GM19324 (cell line): ENCODE measurements at regions not wholly inside any gene's neighbourhood (a gene's known extent, or its start where the extent isn't known, plus 50 kb on each side); places are given as distances from the start of the nearest gene placed in this dataset.

Source experiments
- ATAC-seq: cut with Tn5 transposase; IDR thresholded peaks from one replicate; pipeline ENCODE4 v1.9.1; 2021; ENCODE audit warnings: mild to moderate bottlenecking, moderate library complexity; ENCODE audit not compliant: unreplicated experiment, low FRiP score

GRCh38 chr5:133905424-133905823, 63.0 kb downstream of the C5orf15 start:
- no peak for ATAC-seq

DNA sequence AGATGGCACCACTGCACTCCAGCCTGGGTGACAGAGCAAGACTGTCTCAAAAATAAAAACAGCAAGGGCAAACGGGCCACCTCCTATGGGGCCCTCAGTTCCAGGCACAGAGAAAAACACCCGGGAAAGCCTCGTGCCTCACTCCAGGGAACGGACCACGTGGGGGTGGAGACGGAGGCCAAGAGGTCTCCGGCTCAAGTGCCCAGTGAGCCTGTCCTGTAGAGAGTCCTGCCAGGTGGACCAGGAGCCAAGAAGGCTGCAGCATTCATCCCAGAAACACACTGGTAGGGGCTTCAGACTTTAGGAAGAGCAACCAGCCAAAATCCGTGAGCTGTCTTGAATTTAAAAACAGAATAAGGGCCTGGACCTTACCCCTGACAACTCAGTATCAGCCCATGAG, 63.8 kb downstream of the C5orf15 start:
- ATAC-seq: no peak

- ATAC-seq: no peak
Measured at GRCh38 chr5:133902511-133903118, 65.8 kb downstream of the C5orf15 start.

DNA sequence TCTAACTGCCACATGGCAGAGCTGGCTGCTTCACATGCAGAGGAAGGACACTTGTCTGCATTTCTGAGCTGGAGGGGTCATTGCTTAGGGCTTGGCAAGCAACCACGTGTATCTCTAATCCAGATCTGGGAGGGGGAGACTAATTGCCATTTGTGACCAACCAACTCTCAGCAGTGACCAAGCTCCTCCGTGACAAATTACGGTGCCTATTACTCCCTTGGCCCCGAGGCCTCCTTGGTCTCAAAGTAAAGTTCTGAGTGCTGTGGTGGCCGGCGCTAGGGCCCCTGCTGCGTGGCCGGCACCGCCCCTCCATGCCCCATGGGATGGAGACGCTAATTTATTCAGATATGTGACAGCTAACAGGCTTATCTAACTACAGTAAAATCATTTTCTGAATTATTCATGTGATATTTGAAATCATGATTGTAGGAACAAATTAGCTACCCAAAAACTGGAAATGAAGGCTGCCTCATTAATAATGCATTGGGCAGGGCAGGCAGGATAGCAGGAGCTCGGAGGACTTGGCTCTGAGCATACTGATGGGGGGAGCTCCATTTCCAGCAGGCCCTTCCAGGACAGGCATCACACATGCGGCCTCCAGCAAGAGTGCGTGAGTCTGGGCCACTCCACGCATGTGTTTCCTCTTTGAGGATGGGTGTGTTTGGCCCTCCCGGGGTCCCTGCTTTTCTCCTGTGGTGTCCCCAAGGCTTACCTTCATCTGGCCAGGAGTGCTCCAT, 67.7 kb downstream of the C5orf15 start:
- no peak for ATAC-seq

DNA sequence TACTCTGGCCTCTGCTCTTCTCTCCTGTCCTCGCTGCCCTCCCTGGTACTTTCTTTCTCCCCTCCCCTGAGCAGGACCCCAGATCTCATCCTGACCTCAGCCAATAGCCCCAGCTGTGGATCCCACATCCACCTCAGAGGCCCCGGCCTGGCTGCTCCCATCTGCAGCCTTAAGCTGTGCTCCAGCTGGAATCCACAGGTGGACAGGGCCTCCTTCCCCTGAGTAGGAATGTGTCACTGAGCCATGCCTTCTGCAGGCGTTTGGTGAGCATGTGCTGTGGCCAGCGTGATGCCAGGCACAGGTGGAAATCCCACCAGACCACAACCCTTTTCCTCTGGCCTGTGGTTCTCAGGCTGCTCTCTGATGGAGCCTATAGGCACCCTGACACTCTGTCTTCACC, 68.9 kb downstream of the C5orf15 start:
- ATAC-seq: no peak

GRCh38 chr5:133898440-133898839, 70.0 kb downstream of the C5orf15 start:
- no peak for ATAC-seq

DNA sequence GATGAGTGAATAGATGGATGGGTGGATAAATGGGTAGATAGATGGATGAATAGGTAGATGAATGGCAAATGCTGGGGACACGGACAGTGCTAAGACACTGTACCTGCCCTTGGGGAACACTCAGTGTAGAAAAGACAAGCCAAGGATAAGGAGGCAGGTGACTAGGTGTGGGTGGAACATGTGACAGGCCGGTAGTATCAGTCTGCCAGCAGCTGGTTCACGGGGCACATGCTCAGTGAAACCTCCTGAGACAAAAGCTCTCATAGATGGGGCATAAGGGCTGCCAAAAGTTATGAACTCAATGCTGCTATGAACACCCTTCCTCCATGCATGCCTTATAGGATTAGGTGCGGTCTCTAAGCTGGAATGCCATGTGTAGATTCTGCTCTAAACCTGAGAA, 71.0 kb downstream of the C5orf15 start:
- ATAC-seq: no peak

GRCh38 chr5:133896873-133897272, 71.6 kb downstream of the C5orf15 start:
- ATAC-seq: no peak

- no peak for ATAC-seq
Measured at GRCh38 chr5:133895979-133896845, 72.2 kb downstream of the C5orf15 start.

DNA sequence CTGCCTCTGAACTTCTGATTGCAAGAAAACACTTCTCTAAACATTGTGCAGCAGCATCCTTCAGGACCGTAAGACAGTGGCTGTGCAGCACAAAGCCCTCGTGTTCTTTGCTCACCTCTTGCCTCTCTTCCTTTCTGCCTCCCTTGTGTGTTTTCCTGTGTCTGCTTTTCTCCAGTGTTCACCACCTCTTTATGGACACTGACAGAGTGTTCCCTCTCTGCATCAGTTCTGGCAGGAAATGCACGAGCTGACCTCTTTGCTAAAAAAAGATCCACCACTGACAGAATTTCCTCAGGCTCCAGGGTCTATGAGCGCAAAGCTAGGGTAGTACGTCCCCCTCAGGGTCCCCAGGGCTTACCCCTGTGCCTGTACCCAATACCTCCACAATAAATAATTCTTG, 74.3 kb downstream of the C5orf15 start:
- no peak for ATAC-seq

DNA sequence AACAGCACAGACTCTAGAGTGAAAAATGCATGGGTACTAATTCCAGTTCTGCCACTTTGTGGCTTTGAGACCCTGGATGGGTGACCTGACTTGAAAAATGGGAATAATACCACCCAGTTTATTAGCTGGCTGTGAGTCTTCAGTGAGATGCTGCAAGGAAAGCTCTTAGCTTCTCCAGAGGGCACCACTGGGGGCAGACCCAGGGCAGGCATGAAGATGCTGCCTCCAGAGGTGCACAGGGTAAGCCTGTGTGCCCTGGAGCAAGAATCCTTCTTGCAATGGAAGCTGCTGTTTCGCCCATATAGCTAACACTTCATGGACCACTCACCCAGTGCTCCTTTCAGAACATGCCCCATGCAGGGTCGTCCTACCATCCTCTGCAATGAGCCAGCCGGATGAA, 75.7 kb downstream of the C5orf15 start:
- ATAC-seq: no peak

DNA sequence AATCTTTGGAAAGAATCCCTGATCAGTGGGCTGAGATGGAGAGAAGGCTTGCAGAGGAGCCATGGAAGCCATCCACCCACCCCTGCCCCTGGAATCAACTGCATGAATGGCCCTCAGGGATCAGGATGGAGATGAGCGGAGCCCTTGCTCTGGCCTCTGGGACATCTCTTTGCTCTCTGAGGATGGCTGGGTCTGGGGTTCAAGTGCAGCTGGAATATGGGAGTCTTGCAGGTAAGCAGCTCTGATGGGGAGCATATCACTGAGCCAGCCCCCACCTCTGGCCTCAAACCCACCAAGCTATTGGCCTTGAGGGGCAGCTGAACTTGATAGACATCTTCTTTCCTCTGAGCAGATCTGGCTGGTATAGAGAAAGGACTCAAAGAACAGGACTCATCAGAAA, 76.1 kb downstream of the C5orf15 start:
- no peak for ATAC-seq

- ATAC-seq: no peak
Measured at GRCh38 chr5:133891390-133891789, 77.0 kb downstream of the C5orf15 start.

DNA sequence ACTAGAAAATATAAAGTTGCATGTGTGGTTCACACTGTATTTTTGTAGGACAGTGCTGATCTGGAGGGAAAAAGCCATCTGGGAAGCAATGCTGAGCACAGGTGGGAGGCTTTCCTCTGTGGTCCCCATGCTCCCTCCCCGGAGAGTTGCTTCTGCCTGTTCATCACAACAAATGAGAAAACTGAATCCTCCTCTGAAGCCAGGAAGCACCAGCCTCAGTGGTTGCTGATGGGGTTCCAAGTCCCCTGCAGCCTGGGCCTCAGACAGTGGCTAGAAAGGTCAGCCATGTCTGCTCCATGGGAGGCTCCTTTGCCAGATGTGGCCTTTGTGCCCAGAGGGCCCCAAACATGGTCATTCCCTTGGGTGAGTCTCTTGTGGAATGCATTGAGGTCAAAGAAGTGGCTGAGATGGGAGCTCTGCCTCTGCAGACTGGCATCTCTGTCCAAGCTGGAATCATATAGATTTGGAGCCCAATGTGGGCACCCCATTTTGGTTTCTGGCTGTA, 77.6 kb downstream of the C5orf15 start:
- ATAC-seq: no peak

- no peak for ATAC-seq
Measured at GRCh38 chr5:133890314-133890713, 78.1 kb downstream of the C5orf15 start.

DNA sequence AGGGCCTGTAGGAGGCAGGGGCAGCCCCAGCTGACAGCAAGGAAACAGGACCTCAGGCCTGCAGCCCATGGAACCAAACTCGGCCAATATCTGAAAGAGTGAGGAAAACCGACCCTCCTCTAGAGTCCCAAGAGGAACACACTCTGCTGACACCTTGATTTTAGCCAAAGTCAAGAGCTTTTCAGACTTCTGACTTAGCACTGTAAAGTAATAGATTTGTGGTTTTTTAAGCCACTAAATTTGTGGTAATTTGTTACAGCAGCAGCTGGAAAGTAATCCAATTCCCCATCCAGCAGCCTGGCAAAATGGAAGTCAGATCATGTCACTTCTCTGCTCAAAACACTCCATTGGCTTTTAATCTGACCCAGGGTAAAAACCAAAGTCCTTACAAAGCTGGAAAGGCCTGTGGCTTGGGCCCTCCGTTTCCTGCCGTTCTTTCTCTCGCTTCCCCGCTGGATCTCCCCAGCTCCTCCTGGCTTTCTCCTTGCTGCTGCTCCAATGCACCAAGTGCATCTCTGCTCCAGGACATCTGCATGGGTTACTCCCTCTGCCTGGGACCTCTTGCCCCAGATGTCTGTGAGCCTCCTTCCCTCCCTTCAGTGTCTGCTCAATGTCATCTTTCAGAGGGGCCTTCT, 79.0 kb downstream of the C5orf15 start:
- ATAC-seq: no peak

DNA sequence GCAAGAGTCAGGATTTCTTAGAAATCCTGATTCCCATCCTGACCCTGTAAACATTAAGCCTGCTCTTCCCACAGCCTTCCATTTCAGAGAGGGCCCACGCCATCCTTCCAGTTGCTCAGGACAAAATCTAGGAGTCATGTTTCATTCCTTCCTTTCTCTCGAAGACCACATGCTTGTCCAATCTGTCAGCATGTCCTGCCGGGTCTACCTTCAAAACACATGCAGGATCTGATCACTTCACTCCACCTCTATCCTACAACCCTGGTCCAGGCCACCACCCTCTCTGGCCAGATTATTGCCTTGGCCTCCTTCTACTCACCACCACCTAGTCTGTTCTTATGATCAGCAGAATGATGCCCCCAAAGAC, 79.8 kb downstream of the C5orf15 start:
- no peak for ATAC-seq

GRCh38 chr5:133885566-133885965, 82.9 kb downstream of the C5orf15 start:
- no peak for ATAC-seq

DNA sequence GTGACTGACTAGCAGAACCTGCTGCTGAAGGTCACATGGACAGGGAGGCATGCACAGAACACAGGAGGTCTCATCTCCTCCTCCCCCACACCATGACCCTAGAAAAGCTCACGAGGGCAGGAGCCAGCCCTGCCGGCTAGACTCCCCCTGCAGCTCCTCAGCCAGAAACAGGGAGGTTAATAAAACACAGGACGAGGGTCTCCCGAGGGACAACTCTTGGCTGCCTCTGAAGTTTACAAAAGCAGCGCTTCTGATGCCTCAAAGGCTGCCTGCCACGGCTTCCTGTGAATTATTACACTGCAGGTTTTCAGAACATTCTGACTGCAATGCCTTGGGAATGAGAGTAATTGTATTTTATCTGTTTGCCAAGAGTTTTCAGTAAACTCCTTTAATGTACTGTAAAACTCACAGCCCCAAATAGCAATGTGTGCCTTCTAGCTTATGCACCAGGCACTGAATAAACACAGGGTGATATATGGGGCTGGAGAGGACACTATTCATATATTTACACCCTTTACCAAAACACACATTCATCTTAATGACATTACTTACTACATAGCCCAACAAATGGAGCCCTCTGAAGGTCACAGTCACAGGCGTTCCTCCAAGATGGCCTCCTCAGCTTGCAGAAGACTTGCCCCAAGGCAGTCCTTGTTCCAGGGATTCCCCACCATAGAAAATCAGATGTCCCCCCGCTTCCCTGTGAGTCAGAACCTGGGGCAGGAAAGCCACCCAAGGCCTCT, 83.7 kb downstream of the C5orf15 start:
- ATAC-seq: no peak

DNA sequence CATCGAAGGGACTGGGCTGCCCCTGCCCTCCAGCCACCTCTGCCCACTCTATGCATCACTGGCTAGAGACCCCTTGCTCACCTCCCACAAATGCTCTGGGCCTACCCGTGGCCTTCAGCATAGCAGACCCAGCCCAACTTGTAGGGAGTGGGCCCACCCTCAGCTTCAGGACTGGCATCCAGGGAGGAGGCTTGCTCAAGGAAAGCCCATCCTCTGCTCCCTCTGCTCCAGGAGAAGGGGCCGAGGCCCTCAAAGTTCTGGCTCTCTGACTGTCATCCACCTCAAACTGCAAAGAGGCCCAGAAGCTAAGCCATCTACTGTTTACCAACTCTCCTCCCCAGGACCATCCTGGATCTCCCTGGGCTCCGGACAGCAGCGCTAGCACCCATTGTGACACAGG, 84.5 kb downstream of the C5orf15 start:
- no peak for ATAC-seq
